GM12872 (cell line): ENCODE measurements at regions not wholly inside any gene's neighbourhood (a gene's known extent, or its start where the extent isn't known, plus 50 kb on each side); places are given as distances from the start of the nearest gene placed in this dataset.

Experiments used
- CTCF ChIP-seq: IDR thresholded peaks from 3 replicates; pipeline ENCODE4 v1.5.1; 2011; ENCODE audit warnings: low read depth, mild to moderate bottlenecking, low read length, moderate library complexity; ENCODE audit not compliant: insufficient read depth

GRCh38 chr14:101153691-101154090 lies 250.2 kb upstream of the RTL1 start:
- no peak for TF ChIP-seq CTCF

- TF ChIP-seq CTCF = no peak
These were observed 252.1 kb upstream of the RTL1 start for GRCh38 chr14:101155575-101155974.

GRCh38 chr14:101167428-101167827 lies 263.9 kb upstream of the RTL1 start:
- no peak for TF ChIP-seq CTCF

GRCh38 chr14:101169267-101169666 lies 265.7 kb upstream of the RTL1 start:
- no peak for TF ChIP-seq CTCF

- TF ChIP-seq CTCF = no peak
These were observed 268.1 kb upstream of the RTL1 start for GRCh38 chr14:101171650-101172049.

GRCh38 chr14:101173698-101174521 lies 270.4 kb upstream of the RTL1 start:
- no peak for TF ChIP-seq CTCF

GRCh38 chr14:101174522-101174838 lies 271.0 kb upstream of the RTL1 start:
- no peak for TF ChIP-seq CTCF
